Heart left ventricle (tissue), 16 donors: ENCODE measurements at regions not wholly inside any gene's neighbourhood (a gene's known extent, or its start where the extent isn't known, plus 50 kb on each side); places are given as distances from the start of the nearest gene placed in this dataset.

Source experiments
- ATAC-seq, 4 donors: fragments of 200-7000 bp; cut with Tn5 transposase; one replicate each; pipeline ENCODE4 v1.9.1; 2020 to 2022; ENCODE audit warnings: moderate library complexity in 4 of 4, mild to moderate bottlenecking in 3 of 4, moderate number of reproducible peaks in 1 of 4
- DNase-seq, 5 donors: peaks; one replicate each; pipeline ENCODE4 v3.0.0-alpha.2; 2020
- H3K27ac ChIP-seq, 12 donors: fragments of 200-600 bp; sonication (generic) in 4 of 12; one replicate each; pipeline versions ENCODE4 v1.5.0 to v1.8.0; 2016 to 2022; ENCODE audit warnings: mild to moderate bottlenecking in 2 of 12
- H3K27me3 ChIP-seq, 9 donors: fragments of 200-600 bp; sonication (generic) in 2 of 9; one replicate each; pipeline versions ENCODE4 v1.5.1 to v1.8.0; 2016 to 2022; ENCODE audit warnings: mild to moderate bottlenecking in 3 of 9
- H3K36me3 ChIP-seq, 9 donors: fragments of 200-600 bp; sonication (generic) in 2 of 9; one replicate each; pipeline versions ENCODE4 v1.5.0 to v1.8.0; 2018 to 2022; ENCODE audit warnings: mild to moderate bottlenecking in 2 of 9
- H3K4me1 ChIP-seq, 12 donors: fragments of 200-600 bp; sonication (generic) in 4 of 12; one replicate each; pipeline versions ENCODE4 v1.5.0 to v1.8.0; 2016 to 2022; ENCODE audit warnings: mild to moderate bottlenecking in 3 of 12
- H3K4me3 ChIP-seq, 12 donors: fragments of 200-600 bp; sonication (generic) in 4 of 12; one replicate each; pipeline versions ENCODE4 v1.5.0 to v1.8.0; 2017 to 2022; ENCODE audit warnings: mild to moderate bottlenecking in 9 of 12, moderate library complexity in 4 of 12
- H3K9me3 ChIP-seq, 12 donors: fragments of 200-600 bp; sonication (generic) in 4 of 12; one replicate each; pipeline versions ENCODE4 v1.5.0 to v1.8.0; 2016 to 2022; ENCODE audit warnings: mild to moderate bottlenecking in 1 of 12
- CTCF ChIP-seq, 12 donors: fragments of 200-600 bp; sonication (generic) in 4 of 12; IDR thresholded peaks; one replicate each; pipeline versions ENCODE4 v1.5.0 to v1.8.0; 2018 to 2022; ENCODE audit warnings: antibody characterized with exemption in 12 of 12, mild to moderate bottlenecking in 5 of 12
- POLR2A ChIP-seq, 2 donors: fragments of 450-650 bp; IDR thresholded peaks; one replicate each; pipeline ENCODE4 v1.6.1; 2017; ENCODE audit warnings: antibody characterized with exemption in 2 of 2, mild to moderate bottlenecking in 2 of 2, moderate library complexity in 2 of 2
- WGBS, 4 donors: extraction: QIAGEN DNeasy Blood & Tissue Kit in 2 of 4; methylation state at CpG; one replicate each; pipeline versions ENCODE4 v1.1.5 to v1.1.7; 2013 to 2018; 5-methylcytosine and 5-hydroxymethylcytosine counted together
- intact Hi-C, 10 donors: fragments of 100-400 bp; cut with DNase I; formaldehyde crosslinking; loops; one replicate each; pipeline versions ENCODE4 v1.11.1 to v1.14.2; 2022
- donor health status: ischemic (EF 13 %, LVEDD 7.1; RV severe dilation, severe dysfunction).
- donor health status: healthy with polysubstance abuse.
- donor health status: DM: no; HTN: yes; CAD: no.
- donor health status: DM: no; HTN: no; CAD: no.
- donor health status: ischemic (EF 25% LVEDD 6.9; RV normal size, moderate dysfunction).
- donor health status: ischemic (EF 25% LVEDD 5.7; RV mildly dilated, moderate dysfunction).
- donor health status: healthy.
- donor health status: DM: yes; HTN: yes; CAD: no.
- donor health status: ischemic (EF 35%, LVEDD 5.7; RV mildly dilated, moderate dysfunction).
- donor health status: nonischemic (EF 11% LVEDD 7.7; RV severe dilation, severe dysfunction).
- donor health status: DM: yes; HTN: yes; CAD: no.
- donor health status: PGD.
- donor health status: ischemic (EF 29% LVEDD 5.4; RV normal size, mild dysfunction).
- donor health status: nonischemic (EF 23%, LVEDD 6.1; RV moderate dilation, normal function).

- Histone ChIP-seq H3K27me3 (no peaks in the 10 kb centered on the region), H3K9me3 (no peaks in the 10 kb centered on the region), H3K4me1 (peaks cover 0 to 18% (median 6%) of the 10 kb centered on the region in 12 donors), H3K36me3 (no peaks in the 10 kb centered on the region), H3K27ac (peak overlapping the region in 7 of 12 donors; percentile 6 to 62 (median 42)), H3K4me3 (peak overlapping the region in 3 of 12 donors; percentile 3 to 32 (median 29))
- DNase-seq (no peak), ATAC-seq (no peak)
- TF ChIP-seq POLR2A (IDR thresholded peaks at IDR 0.05) (no peak), CTCF (IDR thresholded peaks at IDR 0.05) (no peak)
- intact Hi-C loops = loop anchor here in 1 of 10 donors (10.0 kb wide), 1 partner anchor 498 kb away; the partner anchor contains the start of gene ZEB2
- WGBS, 4 donors = 62 to 70% (median 66%) methylated on average over 5 of the region's 5 CpGs
These were observed 502.9 kb upstream of the ZEB2 start for GRCh38 chr2:145022666-145023333.

GRCh38 chr2:145021962-145022665, 502.2 kb upstream of the ZEB2 start:
- peak overlapping the region in 1 of 12 donors; percentile 32 for H3K4me3 ChIP-seq
- H3K27ac ChIP-seq = peak overlapping the region in 8 of 12 donors; percentile 6 to 62 (median 44)
- H3K27me3 ChIP-seq = no peaks in the 10 kb centered on the region
- intact Hi-C loops = loop anchor here in 1 of 10 donors (10.0 kb wide), 1 partner anchor 497 kb away; the partner anchor contains the start of gene ZEB2
- H3K4me1 ChIP-seq = peaks cover 0 to 18% (median 6%) of the 10 kb centered on the region in 12 donors
- no peak for ATAC-seq
- WGBS, 4 donors = 56 to 67% (median 58%) methylated on average over 2 of the region's 2 CpGs
- TF ChIP-seq CTCF (IDR thresholded peaks at IDR 0.05) (no peak), POLR2A (IDR thresholded peaks at IDR 0.05) (no peak)
- no peaks in the 10 kb centered on the region for H3K36me3 ChIP-seq
- peak in 1 of 5 donors; percentile 13 for DNase-seq
- no peaks in the 10 kb centered on the region for H3K9me3 ChIP-seq

GRCh38 chr2:145020694-145021093, 500.8 kb upstream of the ZEB2 start:
- no peaks in the 10 kb centered on the region for H3K27me3 ChIP-seq
- DNase-seq = no peak
- no peaks in the 10 kb centered on the region for H3K36me3 ChIP-seq
- peaks cover 0 to 18% (median 6%) of the 10 kb centered on the region in 12 donors for H3K4me1 ChIP-seq
- H3K27ac ChIP-seq = no peak overlapping the region
- ATAC-seq = no peak
- H3K4me3 ChIP-seq = no peak overlapping the region
- TF ChIP-seq CTCF (IDR thresholded peaks at IDR 0.05) (no peak), POLR2A (IDR thresholded peaks at IDR 0.05) (no peak)
- WGBS, 4 donors = 89 to 92% (median 90%) methylated on average over 3 of the region's 3 CpGs
- intact Hi-C loops = loop anchor here in 1 of 10 donors (10.0 kb wide), 1 partner anchor 496 kb away; the partner anchor contains the start of gene ZEB2
- no peaks in the 10 kb centered on the region for H3K9me3 ChIP-seq

- intact Hi-C loops = loop anchor here in 1 of 10 donors (10.0 kb wide), 1 partner anchor 495 kb away; the partner anchor contains the start of gene ZEB2
- Histone ChIP-seq H3K36me3 (no peaks in the 10 kb centered on the region), H3K4me1 (peaks cover 0 to 18% (median 6%) of the 10 kb centered on the region in 12 donors), H3K4me3 (no peak overlapping the region), H3K27ac (no peak overlapping the region), H3K9me3 (no peaks in the 10 kb centered on the region), H3K27me3 (no peaks in the 10 kb centered on the region)
- DNase-seq (no peak), ATAC-seq (no peak)
- TF ChIP-seq CTCF (IDR thresholded peaks at IDR 0.05) (no peak), POLR2A (IDR thresholded peaks at IDR 0.05) (no peak)
- WGBS, 4 donors = 82 to 98% (median 91%) methylated on average over 2 of the region's 2 CpGs
These were observed 500.2 kb upstream of the ZEB2 start for GRCh38 chr2:145020139-145020538.
